ENCODE measurements at regions not wholly inside any gene's neighbourhood (a gene's known extent, or its start where the extent isn't known, plus 50 kb on each side); places are given as distances from the start of the nearest gene placed in this dataset.

GRCh38 chr6:130526466-130526865 lies 160.6 kb downstream of the TMEM200A start:
- TF ChIP-seq CTCF (conservative IDR thresholded peaks at IDR 0.05) (no peak), ZFX (IDR thresholded peaks at IDR 0.05) (no peak)

All from C4-2B (cell line).